ENCODE measurements at regions not wholly inside any gene's neighbourhood (a gene's known extent, or its start where the extent isn't known, plus 50 kb on each side); places are given as distances from the start of the nearest gene placed in this dataset.

DNA sequence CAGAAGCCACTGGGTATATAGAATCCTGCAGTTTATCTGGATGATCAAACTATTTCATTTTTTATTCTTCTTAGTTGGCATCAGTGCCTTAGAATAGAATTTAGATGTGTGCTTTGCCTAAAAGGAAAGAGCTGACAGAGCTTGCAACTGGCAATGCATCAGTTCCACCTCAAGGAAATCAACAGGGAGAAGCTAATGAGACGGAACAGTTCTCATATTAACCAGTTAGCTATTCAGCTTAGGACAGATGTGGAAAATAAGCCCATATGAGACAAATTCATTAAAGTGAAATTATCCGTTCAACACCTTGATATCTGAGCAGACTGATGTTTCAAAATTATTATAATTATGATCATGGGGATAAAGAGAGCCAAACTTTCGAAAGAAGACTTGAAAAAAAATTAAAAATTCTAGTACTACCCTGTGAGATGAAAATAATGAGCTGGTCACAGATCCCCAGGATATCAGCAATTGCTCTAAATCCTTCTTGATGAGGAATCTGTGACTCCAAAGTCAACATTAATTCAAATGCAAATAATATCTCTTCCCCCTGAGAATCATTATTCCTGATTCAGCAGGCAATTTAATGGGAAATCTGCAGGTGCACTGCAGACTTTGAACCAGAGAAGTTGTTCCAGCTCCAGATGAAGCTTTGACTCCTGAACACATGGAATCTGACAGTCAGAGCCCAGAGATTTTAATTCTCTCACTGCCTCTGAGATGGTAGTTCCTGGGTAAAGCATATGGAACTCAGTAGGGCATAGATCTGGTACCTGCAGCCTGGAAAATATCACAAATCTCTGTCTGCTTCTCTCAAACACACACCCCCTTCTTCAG lies 486.8 kb downstream of the FOXO1 start:
- TF ChIP-seq, protein P1, sequence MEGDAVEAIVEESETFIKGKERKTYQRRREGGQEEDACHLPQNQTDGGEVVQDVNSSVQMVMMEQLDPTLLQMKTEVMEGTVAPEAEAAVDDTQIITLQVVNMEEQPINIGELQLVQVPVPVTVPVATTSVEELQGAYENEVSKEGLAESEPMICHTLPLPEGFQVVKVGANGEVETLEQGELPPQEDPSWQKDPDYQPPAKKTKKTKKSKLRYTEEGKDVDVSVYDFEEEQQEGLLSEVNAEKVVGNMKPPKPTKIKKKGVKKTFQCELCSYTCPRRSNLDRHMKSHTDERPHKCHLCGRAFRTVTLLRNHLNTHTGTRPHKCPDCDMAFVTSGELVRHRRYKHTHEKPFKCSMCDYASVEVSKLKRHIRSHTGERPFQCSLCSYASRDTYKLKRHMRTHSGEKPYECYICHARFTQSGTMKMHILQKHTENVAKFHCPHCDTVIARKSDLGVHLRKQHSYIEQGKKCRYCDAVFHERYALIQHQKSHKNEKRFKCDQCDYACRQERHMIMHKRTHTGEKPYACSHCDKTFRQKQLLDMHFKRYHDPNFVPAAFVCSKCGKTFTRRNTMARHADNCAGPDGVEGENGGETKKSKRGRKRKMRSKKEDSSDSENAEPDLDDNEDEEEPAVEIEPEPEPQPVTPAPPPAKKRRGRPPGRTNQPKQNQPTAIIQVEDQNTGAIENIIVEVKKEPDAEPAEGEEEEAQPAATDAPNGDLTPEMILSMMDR (IDR thresholded peaks at IDR 0.05; ENCODE audit: poor library complexity), result no peak
- TF ChIP-seq EZH2phosphoT487 (IDR thresholded peaks at IDR 0.05; ENCODE audit: low read depth, severe bottlenecking, unreplicated experiment) (no peak), EZH2 (IDR thresholded peaks at IDR 0.05; ENCODE audit: borderline replicate concordance) (no peak)
